K562 (cell line): ENCODE measurements at regions not wholly inside any gene's neighbourhood (a gene's known extent, or its start where the extent isn't known, plus 50 kb on each side); places are given as distances from the start of the nearest gene placed in this dataset.

Experiments
- EP300 ChIP-seq: IDR thresholded peaks from 2 replicates; pipeline ENCODE4 v1.6.1; 2012; ENCODE audit warnings: low read length, improper control_type of control experiment
- IFI16 ChIP-seq: fragments of 250-450 bp; sonication (Bioruptor Pico); IDR thresholded peaks from 2 replicates; pipeline ENCODE4 v2.1.2; 2022; ENCODE audit warnings: mild to moderate bottlenecking, inconsistent platforms
- POLR2A ChIP-seq: fragments of 450-650 bp; conservative IDR thresholded peaks from 2 replicates; pipeline ENCODE4 v1.6.1; 2016
- ZNF174 ChIP-seq: fragments of 250-450 bp; sonication (Bioruptor Pico); IDR thresholded peaks from 2 replicates; pipeline ENCODE4 v1.4.0; 2020; ENCODE audit warnings: mild to moderate bottlenecking
- ZNF175 ChIP-seq: fragments of 200-800 bp; sonication (Bioruptor generic); IDR thresholded peaks from 2 replicates; pipeline ENCODE4 v1.6.1; 2016; ENCODE audit warnings: low read depth, mild to moderate bottlenecking, missing genetic modification characterization, missing compliant biosample characterization
- TF ChIP-seq, protein P1 (sequence below): fragments of 450-650 bp; formaldehyde crosslinking; IDR thresholded peaks from 2 replicates; pipeline ENCODE4 v1.4.0; 2020; ENCODE audit warnings: mild to moderate bottlenecking, mixed read lengths

DNA sequence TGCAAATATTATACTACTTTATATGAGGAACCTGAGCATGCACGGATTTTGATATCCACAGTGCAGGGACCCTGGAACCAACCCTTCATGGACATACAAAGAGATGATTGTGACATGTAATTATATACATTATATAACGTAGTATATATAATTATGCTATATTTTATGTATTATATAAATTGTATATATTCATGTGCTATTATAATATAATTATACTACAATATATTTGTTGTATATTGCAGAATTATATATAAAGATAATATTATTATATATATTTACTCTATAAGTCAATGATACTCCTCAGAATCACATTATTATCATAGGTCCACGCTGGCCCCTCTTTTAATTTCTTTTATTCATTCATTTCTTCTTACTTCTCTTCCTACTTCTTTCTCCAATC, 70.9 kb downstream of the TNFSF18 start:
- TF ChIP-seq ZNF174 (CRISPR knock-in tag) (no peak), EP300 (no peak), ZNF175 (CRISPR knock-in tag) (no peak), IFI16 (CRISPR knock-in tag) (no peak), POLR2A (no peak)
- TF ChIP-seq, protein P1, sequence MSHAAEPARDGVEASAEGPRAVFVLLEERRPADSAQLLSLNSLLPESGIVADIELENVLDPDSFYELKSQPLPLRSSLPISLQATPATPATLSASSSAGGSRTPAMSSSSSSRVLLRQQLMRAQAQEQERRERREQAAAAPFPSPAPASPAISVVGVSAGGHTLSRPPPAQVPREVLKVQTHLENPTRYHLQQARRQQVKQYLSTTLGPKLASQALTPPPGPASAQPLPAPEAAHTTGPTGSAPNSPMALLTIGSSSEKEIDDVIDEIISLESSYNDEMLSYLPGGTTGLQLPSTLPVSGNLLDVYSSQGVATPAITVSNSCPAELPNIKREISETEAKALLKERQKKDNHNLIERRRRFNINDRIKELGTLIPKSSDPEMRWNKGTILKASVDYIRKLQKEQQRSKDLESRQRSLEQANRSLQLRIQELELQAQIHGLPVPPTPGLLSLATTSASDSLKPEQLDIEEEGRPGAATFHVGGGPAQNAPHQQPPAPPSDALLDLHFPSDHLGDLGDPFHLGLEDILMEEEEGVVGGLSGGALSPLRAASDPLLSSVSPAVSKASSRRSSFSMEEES (CRISPR knock-in tag): no peak
